Glomerular endothelial cell (primary cell): ENCODE measurements at regions not wholly inside any gene's neighbourhood (a gene's known extent, or its start where the extent isn't known, plus 50 kb on each side); places are given as distances from the start of the nearest gene placed in this dataset.
"Not testable (repeated sequence)": the region's sequence is repeated elsewhere in the genome, so short reads cannot be mapped to it uniquely, and the experiment has no call there.

Experiments used
- DNase-seq: peaks from one replicate; pipeline ENCODE4 v3.0.0-alpha.2; 2011; ENCODE audit warnings: low read depth, low spot score; ENCODE audit errors: extremely low read depth

DNA sequence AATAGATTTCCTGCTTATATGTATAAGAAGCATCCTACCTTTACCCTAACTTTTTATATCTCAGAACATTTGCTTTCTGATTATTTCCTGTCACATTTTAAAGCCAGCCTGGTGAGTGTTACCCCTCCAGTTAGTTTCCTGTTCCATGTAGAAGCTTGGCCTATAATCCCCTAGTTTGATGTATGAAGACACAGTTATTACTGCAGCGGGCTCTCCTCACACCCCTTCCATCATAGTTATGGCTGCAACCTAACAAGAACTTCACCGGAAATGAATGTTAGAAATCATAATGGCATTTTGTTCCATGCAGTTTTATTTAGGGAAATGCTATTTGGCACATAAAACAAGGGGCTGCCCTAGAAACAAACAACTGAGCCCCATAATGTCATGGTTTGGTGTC, 400.2 kb upstream of the SETBP1 start:
- no peak for DNase-seq

DNA sequence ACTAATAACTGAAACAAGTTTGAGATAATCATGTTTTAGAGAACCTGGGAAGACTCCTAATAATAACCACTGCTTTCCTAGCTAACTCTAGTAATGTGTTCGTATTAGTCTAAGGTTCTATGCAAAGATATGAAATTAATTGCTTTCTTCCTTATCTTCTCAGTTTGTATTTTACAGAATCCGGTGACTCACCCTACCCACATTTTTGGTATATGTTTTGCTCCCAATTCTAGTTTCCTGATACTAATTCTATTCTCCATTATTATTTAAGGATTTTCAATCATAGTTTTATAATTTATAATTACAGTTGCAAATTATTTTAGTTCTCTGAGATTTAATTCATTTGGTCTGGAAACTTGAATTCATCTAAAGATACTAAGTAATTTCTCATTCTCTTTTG, 394.6 kb upstream of the SETBP1 start:
- no peak for DNase-seq

DNA sequence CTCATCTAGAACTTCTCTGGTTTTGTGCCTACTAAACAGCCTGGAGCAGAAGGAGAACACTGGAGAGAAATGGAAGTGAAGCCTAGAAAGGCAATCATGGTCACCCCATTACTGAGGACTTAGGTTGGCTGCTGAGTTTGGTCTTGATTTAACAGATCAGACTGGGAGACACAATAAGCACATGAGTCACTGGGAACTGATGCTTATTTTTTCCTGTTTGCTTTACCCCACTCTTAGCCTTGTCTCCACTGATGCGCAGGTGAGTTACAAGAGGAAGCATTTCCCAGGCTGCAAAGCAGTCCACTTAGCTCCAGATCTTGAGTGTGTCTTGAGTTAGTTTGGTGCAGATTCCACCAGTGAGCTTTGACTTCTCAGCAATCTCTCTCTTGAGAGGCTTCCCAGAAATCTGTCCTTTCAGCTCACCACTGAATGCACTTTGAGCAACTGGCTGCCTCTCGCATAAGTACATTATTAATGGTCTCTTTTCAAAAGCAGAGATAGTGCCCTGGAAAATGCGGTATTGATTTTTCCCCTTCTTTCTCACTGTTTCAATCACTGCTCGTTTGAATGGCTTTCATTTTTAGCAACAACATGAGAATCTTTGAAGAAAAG, 390.2 kb upstream of the SETBP1 start:
- DNase-seq = no peak

DNA sequence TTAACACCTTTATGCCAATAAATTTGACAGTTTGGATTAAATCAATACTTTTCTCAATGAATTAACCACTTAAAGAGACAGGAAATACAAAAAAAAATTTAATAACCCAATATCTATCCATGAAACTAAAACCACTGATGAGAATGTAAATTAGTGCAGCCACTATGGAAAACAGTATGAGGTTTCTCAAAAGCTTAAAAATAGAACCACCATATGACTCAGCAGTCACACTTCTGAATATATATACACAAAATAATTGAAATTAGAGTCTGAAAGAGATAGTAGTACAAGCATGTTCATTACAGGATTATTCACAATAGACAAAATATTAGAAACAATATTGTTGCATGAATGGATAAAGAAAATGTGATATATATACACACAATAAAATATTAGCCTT, 382.1 kb upstream of the SETBP1 start:
- DNase-seq = no peak

DNA sequence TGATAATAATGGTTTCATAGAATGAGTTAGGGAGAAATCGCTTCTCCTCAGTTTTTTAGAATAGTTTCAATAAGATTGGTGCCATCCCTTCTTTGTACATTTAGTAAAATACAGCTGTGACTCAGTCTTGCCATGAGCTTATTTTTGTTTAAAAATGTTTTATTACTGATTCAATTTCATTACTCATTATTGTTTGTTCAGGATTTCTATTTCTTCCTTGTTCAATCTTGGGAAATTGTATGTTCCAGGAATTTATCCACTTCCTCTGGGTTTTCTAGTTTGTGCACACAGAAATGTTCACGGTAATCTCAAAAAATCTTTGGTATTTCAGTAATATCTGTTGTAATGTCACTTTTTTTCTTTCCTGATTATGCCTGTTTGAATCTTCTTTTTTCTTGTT, 371.5 kb upstream of the SETBP1 start:
- DNase-seq = no peak

DNA sequence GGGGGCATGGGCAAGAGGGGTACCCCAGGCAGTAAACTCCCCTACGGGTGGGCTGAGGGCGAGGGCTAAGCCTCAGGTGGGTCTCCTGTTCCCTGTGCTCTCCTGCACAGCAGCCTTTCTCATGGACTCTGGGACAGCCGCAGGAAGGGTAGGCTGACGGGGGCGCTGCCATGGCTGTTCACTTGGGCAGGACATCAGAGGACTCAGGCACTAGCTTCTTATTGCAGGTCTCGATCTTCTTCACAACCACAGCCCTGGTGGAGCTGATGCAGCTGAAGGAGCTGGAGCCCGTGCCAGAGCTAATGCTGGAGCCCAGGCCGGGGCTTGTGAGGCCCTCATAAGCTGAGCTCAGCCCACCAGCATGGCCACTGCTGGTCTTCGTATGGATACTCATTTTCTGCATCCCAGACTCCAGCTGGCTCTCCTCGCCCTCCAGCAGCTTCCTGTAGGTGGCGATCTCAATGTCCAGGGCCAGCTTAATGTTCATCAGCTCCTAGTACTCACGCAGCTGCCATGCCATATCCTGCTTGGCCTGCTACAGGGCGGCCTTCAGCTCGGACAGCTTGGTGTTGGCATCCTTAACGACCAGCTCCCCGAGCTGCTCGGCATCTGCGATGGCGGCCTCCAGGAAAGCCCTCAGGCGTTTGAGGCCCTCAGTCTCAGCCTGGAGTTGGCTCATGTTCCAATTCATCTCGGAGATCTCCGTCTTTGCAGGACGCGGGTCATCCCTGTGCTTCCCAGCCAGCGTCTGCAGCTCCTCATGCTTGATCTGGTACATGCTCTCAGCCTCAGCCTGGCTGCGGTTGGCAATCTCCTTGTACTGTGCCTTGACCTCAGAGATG, 359.8 kb upstream of the SETBP1 start:
- no peak for DNase-seq

DNA sequence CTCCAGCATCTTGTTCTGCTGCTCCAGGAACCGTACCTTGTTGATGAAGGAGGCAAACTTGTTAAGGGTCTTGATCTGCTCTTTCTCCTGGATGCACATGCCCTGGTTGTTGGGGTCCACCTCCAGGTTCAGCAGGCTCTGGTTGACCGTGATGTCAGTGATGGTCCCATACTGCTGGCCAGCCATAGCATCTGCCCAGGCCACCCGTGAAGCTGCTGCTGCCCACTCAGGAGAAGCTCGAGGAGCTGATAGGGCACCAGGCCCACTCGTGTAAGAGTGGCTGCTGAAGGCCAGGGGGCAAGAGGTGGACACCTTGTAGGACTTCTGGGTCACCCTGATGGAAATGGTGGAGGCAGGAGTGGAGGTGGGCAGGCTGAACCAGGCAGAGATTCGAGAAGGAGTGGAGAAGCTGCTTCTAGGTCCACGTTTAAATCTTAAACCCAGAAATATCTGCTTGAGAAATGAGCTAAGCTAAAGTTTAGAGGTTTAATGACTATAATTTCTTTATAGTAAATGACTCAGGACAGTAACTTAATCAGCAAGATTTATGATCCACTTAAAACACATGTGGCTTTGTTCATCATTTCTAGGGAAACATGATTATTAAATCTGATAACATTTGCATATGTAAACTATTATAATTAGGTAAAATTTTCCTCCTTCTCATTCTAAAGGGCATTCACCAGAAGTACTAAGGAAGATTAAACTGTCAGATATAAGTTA, 358.7 kb upstream of the SETBP1 start:
- no peak for DNase-seq

DNA sequence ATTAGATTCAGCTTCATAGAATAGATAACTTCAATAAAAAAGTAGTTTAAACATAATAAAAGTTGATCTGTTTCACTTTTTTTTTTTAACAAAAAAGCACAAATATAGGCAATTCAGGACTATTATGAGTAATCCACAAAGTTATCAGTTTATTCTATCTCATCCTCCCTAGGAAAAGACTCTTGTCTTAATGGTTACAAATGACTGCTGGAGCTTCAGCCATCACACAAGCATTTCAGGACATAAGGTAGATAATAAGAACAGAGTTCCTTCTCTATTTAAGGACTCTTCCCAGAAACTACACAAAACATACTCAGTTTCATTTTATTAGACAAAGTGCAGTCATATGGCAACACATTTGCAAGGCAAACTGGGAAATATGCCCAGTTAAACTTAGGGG, 357.6 kb upstream of the SETBP1 start:
- no peak for DNase-seq

DNA sequence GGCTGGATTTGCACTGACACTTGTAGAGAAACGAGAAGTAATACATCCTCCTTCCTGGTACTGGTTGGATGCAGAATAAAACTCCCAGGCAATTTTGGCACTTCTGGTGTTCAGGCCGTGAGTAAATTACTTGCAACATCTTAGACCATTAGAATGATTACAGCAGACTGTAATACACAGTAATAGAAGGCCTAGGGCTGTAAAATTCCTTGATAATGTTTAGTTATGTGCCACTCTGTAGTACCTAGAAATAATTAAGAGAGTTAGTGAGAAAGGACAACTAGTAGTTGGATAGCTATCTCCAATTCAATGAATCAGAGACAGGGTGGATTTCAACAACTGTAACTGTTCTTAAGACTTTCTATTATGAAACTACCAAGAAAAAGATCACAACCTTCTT, 356.3 kb upstream of the SETBP1 start:
- no peak for DNase-seq

DNA sequence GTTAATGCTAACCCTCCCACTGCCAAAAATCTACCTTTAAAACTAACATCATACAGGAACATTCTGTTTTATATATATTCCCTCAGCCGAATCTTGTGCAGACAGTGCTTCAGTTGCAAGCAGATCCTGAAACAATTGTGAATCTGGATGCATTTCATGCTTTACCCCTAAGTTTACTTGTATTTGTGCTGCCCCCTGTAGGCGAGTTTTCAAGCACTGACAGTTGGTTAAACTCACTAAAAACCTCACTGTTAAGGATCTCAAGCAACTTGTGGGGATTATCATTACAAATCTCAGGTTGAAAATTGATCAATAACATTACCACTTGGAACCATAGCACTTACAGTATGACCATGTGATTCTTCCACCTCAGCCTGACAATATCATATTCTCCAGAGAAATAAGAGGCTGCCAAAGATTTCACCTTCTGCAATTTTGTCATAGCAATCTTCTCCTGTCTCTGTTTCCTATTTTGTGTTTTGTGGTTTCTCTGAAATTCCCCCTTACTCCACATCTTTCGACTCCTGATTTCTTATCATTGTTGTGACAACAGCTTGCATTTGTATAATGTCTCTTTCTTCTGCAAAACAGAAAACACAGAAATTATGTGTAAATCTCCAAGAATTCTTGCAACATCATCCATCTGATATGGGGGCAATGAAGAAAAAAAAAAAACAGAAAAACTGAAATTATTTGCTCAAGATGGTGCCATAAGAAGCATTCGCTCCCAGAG, 354.6 kb upstream of the SETBP1 start:
- peak; percentile 67 for DNase-seq

DNA sequence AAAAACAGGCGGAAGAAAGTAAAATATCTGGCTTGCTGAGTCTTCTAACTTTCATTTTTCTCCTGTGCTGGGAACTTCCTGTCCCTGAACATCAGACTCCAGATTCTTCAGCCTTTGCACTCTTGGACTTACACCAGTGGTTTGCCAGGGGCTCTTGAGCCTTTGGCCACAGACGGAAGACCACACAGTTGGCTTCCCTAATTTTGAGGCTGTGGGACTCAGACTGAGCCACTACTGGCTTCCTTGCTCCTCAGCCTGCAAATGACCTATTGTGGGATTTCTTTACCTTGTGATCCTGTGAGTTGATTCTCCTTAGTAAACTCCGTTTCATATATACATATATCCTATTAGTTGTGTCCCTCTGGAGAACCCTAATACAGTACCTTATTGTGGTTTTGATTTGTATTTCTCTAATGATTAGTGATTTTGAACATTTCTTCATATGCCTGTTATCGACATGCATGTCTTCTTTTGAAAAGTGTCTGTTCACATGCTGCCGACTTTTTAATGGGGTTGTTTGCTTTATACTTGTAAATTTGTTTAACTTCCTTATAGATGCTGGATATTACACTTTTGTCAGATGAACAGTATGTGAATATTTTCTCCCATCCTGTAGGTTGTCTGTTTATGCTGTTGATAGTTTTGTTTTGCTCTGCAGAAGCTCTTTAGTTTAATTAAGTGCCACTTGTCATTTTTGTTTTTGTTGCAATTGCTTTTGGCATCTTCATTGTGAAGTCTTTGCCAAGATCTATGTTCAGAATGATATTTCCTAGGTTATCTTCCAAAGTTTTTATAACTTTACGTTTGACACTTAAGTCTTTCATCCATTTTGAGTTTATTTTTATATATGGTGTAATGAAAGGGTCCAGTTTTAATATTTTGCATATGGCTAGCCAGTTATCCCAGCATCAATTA, 348.8 kb upstream of the SETBP1 start:
- DNase-seq = no peak

DNA sequence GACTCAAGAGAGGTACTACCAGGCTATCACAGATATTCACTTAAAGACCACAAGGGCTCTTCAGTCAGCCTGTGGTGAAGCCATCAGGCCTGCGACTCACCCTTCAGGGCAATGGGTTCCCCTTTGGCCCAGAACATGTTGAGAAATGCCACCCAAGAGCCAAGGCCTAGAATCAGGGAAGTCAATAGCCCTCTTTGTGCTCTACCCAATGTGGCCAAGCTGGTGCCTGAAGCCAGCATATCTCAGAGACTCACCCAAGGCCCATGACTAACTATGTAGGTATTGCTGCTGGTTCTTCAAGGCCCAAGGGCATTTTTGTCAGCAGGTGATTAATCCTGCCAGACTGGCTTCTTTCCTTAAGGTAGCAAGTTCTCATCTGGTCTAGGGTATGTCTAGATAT, 338.9 kb upstream of the SETBP1 start:
- DNase-seq = no peak

DNA sequence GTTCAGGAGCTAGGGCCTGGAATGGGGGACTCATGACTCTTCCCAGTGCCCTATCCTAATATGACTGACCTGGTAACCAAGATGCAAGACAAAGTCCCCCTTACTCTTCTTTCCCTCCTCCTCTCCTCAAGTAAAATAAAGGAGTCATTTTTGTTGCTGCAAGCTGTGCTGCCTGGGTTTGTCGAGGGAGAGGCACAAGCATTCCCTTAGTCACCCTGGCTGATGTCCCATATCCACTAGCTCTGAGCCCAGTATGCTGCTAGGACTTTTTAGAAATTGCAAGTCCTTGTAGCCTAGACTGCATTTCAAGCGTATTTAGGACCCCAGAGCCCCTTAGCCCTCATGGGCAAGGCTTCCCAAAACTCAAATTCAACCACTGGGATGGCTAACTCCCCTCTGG, 338.5 kb upstream of the SETBP1 start:
- no peak for DNase-seq

DNA sequence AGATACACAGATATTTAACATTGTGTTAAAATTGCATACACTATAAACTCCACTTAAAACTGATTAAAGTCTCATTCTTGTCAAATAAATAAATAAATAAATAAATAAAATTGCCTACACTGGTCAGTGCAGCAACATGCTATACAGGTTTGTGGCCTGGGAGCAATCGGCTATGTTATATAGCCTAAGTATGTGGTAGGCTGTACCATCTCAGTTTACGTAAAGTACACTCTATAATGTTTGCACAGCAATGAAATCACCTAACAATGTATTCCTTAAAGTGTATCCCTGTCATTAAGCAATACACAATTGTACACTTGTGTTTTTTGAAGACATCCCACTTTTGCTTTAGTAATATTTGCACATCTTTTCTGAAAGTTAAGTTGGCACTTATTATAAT, 337.7 kb upstream of the SETBP1 start:
- DNase-seq = no peak

DNA sequence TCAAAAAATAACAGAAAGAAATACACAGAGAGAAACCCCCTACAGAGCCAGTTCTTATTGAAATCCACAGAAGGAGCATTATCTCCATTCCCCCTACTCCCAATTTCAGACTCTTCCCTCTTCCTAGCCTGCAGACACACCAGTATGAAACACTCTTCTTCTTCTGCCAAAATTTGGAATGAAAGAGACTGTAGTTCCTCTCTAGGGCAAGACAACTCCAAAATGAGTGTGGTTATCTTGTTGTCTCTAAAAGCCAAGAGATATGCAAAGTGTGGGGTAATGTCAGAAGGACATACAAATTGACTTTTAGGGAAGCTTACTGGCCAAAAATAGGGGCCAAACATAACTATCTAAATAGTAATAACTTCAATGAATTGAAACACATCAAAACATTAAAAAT, 337.1 kb upstream of the SETBP1 start:
- DNase-seq = no peak

DNA sequence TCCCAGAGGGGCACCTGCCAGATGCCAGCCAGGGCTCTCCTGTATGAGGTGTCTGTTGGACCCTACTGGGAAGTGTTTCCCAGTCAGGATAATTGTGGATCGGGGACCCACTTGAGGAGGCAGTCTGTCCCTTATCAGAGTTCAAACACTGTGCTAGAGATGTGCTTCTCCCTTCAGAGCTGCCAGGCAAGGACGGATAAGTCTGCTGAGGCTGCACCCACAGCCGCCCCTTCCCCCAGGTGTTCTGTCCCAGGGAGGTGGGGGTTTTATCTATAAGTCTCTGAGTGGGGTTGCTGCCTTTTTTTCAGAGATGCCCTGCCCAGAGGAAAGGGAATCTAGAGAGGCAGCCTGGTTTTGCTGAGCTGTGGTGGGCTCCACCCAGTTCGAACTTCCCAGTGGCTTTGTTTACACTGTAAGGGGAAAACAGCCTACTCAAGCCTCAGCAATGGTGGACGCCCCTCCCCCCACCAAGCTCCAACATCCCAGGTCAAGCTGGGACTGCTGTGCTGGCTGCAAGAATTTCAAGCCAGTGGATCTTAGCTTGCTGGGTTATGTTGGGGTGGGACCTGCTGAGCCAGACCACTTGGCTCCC, 324.0 kb upstream of the SETBP1 start:
- DNase-seq = no peak

DNA sequence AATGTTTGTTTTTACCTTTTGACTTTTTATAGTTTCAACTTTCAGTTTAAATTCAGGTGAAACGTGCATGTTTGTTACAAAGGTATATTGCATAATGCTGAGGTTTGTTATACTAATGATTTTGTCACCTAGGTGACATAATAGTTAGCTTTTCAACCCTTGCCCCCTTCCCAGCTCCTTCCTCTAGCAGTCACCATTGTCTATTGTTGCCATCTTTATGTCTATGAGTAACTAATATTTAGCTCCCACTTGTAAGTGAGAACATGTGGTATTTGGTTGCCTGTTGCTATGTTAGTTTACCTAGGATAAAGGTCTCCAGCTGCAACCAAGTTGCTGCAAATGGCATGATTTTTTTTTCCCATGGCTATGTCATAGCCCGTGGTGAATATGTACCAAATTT, 322.3 kb upstream of the SETBP1 start:
- no peak for DNase-seq

DNA sequence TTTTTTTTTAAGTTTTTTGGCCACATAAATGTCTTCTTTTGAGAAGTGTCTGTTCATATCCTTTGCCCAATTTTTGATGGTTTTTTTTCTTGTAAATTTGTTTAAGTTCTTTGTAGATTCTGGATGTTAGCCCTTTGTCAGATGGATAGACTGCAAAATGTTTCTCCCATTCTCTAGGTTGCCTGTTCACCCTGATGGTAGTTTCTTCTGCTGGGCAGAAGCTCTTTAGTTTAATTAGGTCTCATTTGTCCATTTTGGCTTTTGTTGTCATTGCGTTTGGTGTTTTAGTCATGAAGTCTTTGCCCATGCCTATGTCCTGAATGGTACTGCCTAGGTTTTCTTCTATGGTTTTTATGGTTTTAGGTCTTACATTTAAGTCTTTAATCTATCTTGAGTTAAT, 320.9 kb upstream of the SETBP1 start:
- not testable (repeated sequence) for DNase-seq

DNA sequence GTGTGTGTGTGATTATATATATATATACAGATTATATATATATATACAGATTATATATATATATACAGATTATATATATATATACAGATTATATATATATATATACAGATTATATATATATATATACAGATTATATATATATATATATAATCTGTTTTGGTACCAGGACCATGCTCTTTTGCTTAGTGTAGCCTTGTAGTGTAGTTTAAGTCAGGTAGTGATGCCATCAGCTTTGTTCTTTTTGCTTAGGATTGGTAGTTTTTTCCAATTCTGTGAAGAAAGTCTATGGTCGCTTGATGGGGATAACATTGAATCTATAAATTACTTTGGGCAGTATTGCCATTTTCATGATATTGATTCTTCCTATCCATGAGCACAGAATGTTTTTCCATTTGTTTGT, 318.5 kb upstream of the SETBP1 start:
- not testable (repeated sequence) for DNase-seq

DNA sequence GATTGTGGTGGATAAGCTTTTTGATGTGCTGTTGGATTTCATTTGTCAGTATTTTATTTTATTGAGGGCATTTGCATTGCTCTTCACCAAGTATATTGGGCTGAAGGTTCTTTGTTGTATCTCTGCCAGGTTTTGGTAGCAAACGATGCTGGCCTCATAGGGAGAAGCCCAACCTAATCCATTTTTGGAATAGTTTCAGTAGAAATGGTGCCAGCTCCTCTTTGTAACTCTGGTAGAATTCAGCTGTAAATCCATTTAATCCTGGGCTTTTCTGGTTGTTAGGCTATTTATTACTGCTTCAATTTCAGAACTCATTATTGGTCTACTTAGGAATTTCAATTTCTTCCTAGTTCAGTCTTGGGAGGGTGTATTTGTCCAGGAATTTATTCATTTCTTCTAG, 309.8 kb upstream of the SETBP1 start:
- no peak for DNase-seq
